GM20431 (cell line): ENCODE measurements at regions not wholly inside any gene's neighbourhood (a gene's known extent, or its start where the extent isn't known, plus 50 kb on each side); places are given as distances from the start of the nearest gene placed in this dataset.
"Not testable (repeated sequence)": the region's sequence is repeated elsewhere in the genome, so short reads cannot be mapped to it uniquely, and the experiment has no call there.

Experiments
- in situ Hi-C: fragments of 300-500 bp; cut with MseI, MboI; formaldehyde crosslinking; loops from one replicate; pipeline ENCODE4 v1.15.0; 2020; ENCODE audit warnings: low sequenced_read_pairs; ENCODE audit not compliant: unreplicated experiment

GRCh38 chr12:131624369-131624739, 86.5 kb upstream of the SFSWAP start:
- in situ Hi-C loops: not testable (repeated sequence)

DNA sequence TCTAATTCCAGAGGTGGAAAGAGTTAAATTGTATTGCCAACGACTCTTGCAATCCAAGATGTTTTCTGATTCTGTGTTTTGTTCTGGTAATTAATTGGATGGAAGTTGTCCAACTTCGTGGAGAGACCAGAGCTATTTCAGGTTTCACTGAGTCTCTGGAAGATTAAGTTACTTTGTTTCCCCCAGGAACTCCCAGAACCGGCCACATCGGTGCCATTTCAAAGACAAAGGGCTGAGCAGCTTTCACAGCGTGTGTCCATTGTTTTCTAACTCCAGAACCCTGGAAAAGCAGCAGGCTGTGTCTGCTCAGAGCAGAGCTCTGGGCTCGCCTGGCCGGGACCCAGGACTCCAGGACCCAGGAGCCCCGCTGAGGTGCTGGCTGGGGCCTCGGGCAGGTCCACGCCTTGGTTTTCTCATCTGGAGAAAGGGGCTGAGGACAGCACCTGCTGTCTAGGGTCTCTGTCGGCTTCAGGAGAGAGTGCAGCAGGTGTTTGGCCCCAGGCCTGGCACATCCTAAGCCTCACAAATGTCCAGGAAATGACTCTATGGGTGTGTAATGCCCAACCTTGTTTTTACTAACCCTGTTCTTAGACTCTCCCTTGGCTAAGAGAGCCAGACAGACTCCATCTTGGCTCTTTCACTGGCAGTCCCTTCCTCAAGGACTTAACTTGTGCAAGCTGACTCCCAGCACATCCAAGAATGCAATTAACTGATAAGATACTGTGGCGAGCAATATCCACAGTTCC, 86.0 kb upstream of the SFSWAP start:
- in situ Hi-C loops: not testable (repeated sequence)

DNA sequence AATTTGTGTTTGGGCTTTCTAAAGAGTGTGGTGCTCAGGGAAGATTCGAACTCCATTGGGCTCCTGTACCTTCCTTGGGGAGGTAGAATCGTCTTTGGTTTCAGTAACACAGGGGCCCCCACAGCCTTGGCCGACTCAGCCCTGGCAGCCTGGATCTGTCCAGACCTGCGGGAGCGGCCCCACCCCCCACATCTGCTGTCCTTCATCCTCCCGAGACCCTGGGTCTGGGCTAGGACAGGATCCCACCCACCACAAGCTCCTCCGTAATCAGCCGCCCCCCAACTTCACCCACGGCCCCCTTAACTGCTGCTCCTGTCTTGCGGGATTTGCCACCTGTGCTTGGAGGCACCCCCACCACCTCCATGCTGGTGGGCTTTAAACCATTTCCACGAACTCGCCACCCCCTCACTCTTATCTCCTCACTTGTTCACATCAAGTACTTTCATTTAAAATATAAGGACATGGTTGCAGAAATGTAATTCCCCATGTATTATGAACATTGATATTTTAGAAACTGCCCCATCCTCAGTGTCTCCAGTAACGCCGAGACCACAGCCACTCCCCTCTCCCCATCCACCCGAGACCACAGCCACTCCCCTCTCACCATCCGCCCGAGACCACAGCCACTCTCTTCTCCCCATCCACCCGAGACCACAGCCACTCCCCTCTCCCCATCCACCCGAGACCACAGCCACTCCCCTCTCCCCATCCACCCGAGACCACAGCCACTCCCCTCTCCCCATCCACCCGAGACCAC, 84.7 kb upstream of the SFSWAP start:
- in situ Hi-C loops: not testable (repeated sequence)

GRCh38 chr12:131627151-131628022, 83.5 kb upstream of the SFSWAP start:
- in situ Hi-C loops: not testable (repeated sequence)

- in situ Hi-C loops: no loop called here
Observed at GRCh38 chr12:131628023-131628740, 82.7 kb upstream of the SFSWAP start.

- in situ Hi-C loops: no loop called here
Observed at GRCh38 chr12:131628766-131629448, 82.0 kb upstream of the SFSWAP start.

- in situ Hi-C loops: no loop called here
Observed at GRCh38 chr12:131631230-131631629, 79.7 kb upstream of the SFSWAP start.

DNA sequence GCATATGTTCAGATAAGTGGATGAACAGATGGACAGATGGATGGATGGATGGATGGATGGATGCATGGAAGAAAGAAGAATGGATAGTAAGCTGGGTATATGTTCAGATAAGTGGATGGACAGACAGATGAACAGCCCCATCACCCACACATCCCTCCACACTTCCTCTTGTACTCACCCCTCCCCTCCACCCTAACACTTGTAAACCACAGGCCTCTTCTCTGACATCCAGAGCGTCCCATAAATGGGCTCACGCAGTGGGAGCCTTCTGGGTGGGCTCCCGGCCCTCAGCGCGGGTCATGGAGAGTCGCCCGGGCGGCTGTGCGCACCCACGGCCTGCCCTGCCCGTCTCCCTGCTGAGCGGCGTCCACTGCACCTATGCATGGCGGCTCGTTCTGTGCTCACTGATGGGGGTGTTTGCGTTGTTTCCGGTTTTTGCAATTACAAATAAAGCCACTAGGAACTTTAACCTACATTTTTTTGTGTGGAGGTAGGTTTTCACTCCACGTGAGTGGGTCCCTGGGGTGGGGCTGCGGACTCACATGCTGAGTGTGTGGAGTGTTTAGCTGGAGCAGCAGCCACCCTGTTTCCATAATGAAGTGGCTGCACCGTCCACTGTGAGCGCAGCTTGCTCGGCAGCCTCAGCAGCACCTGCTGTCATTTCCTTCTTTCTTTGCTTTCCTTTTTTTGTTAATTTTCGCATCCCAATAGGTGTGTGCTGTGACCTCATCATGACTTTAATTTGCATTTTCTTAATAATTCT, 78.8 kb upstream of the SFSWAP start:
- in situ Hi-C loops: not testable (repeated sequence)

DNA sequence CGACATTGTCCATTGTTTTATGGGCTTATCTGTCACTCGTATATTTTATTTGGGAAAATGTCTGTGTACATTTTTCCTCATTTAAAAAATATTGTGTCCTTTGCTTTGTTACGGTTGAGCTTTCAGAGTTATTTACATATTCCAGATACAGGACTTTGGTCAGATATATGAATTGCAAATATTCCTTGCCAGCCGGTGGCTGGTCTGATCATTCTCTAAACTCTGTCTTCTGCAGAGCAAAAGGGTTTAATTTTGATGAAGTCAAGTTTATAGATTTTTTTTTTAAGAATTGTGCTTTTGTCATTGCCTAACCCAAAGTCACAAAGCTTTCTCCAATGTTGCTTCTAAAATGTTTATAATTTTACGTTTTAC, 78.3 kb upstream of the SFSWAP start:
- in situ Hi-C loops: not testable (repeated sequence)

GRCh38 chr12:131633610-131634009, 77.3 kb upstream of the SFSWAP start:
- in situ Hi-C loops: not testable (repeated sequence)

GRCh38 chr12:131634037-131634436, 76.9 kb upstream of the SFSWAP start:
- in situ Hi-C loops: no loop called here

DNA sequence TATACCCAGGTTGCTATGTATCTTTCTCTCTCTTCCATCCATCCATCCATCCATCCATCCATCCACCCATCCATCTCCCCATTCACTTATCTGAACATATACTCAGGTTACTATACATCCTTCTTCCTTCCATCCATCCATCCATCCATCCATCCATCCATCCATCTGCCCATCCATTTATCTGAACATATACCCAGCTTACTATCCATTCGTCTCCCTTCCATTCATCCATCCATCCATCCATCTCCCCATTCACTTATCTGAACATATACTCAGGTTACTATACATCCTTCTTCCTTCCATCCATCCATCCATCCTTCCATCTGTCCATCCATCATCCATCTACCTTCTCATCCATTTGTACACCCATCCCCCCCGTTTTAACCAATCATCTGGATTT, 75.9 kb upstream of the SFSWAP start:
- in situ Hi-C loops: not testable (repeated sequence)

- in situ Hi-C loops: no loop called here
Observed at GRCh38 chr12:131635491-131636122, 75.3 kb upstream of the SFSWAP start.

DNA sequence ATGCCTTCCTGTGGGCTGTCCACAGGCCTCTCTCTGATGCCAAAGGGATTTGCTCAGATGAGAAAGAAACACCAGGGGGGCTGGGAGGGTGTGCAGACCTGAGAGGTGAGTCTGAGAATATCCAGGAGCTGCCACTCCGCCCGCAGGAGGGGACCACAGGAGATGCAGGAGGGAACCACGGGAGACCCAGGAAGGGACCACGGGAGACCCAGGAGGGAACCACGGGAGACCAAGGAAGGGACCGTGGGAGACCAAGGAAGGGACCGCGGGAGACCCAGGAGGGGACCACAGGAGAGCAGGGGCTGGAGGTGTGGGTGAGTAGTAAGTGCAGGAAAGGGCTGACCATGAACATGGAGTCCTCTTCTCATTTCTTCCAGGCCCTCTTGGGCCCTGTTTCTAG, 74.6 kb upstream of the SFSWAP start:
- in situ Hi-C loops: no loop called here

GRCh38 chr12:131636940-131637750, 73.7 kb upstream of the SFSWAP start:
- in situ Hi-C loops: no loop called here

GRCh38 chr12:131637986-131638385, 72.9 kb upstream of the SFSWAP start:
- in situ Hi-C loops: no loop called here

DNA sequence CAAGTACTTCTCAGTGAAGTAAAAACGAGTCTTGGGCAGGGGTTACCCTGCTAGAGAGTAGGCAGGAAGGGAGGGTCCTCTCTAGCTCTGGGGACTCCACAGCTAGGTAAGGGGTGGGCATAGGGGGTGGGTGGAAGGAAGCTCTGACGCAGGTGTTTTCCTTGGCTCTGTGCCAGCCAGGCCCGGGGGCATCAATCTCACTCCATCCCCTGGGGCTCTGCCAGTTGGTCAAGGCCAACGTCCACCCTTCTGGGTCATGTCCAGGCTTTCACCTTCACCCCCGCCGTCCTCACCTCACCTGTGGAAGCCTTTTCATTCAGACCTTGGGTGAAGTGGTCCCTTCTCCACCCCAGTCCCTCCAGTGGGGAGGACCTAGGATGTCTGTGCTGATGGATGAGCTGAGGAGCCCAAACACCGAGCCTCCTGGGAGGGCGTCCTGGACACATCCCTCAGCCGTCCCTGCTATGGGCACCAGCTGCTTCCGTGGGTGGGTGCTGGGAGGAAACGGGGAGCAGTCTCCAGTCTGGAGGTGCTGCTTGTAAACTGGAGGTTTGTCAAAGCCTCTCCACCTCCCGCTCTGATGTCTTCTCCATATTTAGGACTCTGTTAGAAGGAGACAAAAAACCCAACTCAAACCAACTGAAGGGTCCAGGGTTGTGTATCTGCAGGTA, 71.5 kb upstream of the SFSWAP start:
- in situ Hi-C loops: no loop called here
